Esophagus (tissue), 2 donors: ENCODE measurements at regions not wholly inside any gene's neighbourhood (a gene's known extent, or its start where the extent isn't known, plus 50 kb on each side); places are given as distances from the start of the nearest gene placed in this dataset.
"Not testable (repeated sequence)": the region's sequence is repeated elsewhere in the genome, so short reads cannot be mapped to it uniquely, and the experiment has no call there.

ENCODE experiments used
- H3K27ac ChIP-seq, 2 donors: one replicate each; pipeline ENCODE4 v1.5.1; 2013; ENCODE audit warnings: low read depth in 2 of 2, mild to moderate bottlenecking in 2 of 2, inconsistent platforms in 1 of 2, low read length in 1 of 2, moderate library complexity in 1 of 2
- H3K27me3 ChIP-seq, 2 donors: one replicate each; pipeline ENCODE4 v1.6.1; 2013; ENCODE audit warnings: low read length in 2 of 2, control low read depth in 1 of 2, mild to moderate bottlenecking in 1 of 2; ENCODE audit not compliant: insufficient read depth in 2 of 2, control insufficient read depth in 1 of 2
- H3K36me3 ChIP-seq, 2 donors: one replicate each; pipeline ENCODE4 v1.6.1; 2013; ENCODE audit warnings: low read length in 1 of 2; ENCODE audit not compliant: control insufficient read depth in 2 of 2, insufficient read depth in 2 of 2
- H3K4me1 ChIP-seq, 2 donors: one replicate each; pipeline ENCODE4 v1.6.1; 2013; ENCODE audit warnings: low read length in 1 of 2; ENCODE audit not compliant: control insufficient read depth in 2 of 2, insufficient read depth in 2 of 2
- H3K4me3 ChIP-seq, 2 donors: one replicate each; pipeline ENCODE4 v1.5.1; 2013; ENCODE audit warnings: low read length in 2 of 2, mild to moderate bottlenecking in 2 of 2, low read depth in 1 of 2, moderate library complexity in 1 of 2
- H3K9me3 ChIP-seq, 2 donors: one replicate each; pipeline ENCODE4 v1.6.1; 2013; ENCODE audit warnings: mild to moderate bottlenecking in 2 of 2, low read depth in 1 of 2, low read length in 1 of 2, moderate library complexity in 1 of 2; ENCODE audit not compliant: control insufficient read depth in 2 of 2, insufficient read depth in 1 of 2
- WGBS, 2 donors: extraction: QIAGEN DNeasy Blood & Tissue Kit; methylation state at CpG; one replicate each; pipeline ENCODE4 v1.1.7; 2013; 5-methylcytosine and 5-hydroxymethylcytosine counted together
- donor health status: healthy with polysubstance abuse.
- donor health status: Bipolar disorder and iron deficiency.

DNA sequence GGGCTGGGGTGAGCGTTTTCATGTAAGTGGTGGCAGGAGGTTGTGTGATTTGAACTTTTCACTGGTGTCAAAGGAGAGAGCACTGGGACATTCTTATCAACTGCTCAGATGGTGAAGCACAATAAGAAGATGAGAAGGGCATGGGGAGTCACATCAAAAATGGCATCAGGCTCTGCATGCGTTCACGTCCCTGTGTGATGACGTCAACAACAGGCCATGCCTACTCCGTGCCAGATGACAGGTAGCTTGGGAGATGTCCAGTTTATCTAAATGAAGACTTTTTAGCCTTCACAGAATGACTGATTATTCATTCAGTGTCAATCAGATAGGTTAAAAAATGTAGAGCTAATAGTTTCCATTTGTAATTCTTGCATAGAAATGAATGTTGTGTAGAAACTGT lies 264.3 kb upstream of the POM121L12 start:
- H3K27me3 ChIP-seq, result no peaks in the 10 kb centered on the region
- H3K36me3 ChIP-seq, result no peaks in the 10 kb centered on the region
- no peak overlapping the region for H3K27ac ChIP-seq
- H3K4me3 ChIP-seq, result no peak overlapping the region
- WGBS, 2 donors, result 82 to 86% methylated on average over 5 of the region's 5 CpGs
- H3K9me3 ChIP-seq, result no peaks in the 10 kb centered on the region
- no peaks in the 10 kb centered on the region for H3K4me1 ChIP-seq

- H3K36me3 ChIP-seq, result no peaks in the 10 kb centered on the region
- no peak overlapping the region for H3K4me3 ChIP-seq
- no peak overlapping the region for H3K27ac ChIP-seq
- H3K27me3 ChIP-seq, result no peaks in the 10 kb centered on the region
- peaks cover 0 to 4% of the 10 kb centered on the region in 2 donors for H3K9me3 ChIP-seq
- no peaks in the 10 kb centered on the region for H3K4me1 ChIP-seq
These were observed 270.8 kb upstream of the POM121L12 start for GRCh38 chr7:52764492-52765169.

DNA sequence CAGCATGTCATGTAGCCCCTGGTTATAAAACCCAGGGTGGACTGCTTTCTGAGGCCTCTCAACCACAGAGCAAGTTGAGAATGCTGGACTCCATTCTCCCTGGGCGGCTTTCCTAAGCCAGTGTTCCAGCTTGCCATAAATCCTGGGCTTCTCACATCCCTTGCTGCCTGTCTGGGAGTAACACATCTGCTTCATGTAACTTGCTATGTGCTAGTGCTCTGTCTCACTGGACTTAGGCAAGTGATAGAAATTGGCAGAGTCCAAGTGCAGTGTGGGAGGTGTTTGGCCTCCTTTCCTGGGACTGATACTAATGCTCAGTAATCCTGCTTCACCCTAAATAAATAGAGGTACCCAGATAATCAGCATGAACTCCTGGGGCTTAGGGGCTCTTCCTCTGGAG lies 277.1 kb upstream of the POM121L12 start:
- no peaks in the 10 kb centered on the region for H3K36me3 ChIP-seq
- no peaks in the 10 kb centered on the region for H3K4me1 ChIP-seq
- no peaks in the 10 kb centered on the region for H3K27me3 ChIP-seq
- WGBS, 2 donors, result 53 to 72% methylated on average over 1 of the region's 1 CpG
- H3K9me3 ChIP-seq, result peaks cover 0 to 4% of the 10 kb centered on the region in 2 donors
- no peak overlapping the region for H3K4me3 ChIP-seq
- no peak overlapping the region for H3K27ac ChIP-seq

DNA sequence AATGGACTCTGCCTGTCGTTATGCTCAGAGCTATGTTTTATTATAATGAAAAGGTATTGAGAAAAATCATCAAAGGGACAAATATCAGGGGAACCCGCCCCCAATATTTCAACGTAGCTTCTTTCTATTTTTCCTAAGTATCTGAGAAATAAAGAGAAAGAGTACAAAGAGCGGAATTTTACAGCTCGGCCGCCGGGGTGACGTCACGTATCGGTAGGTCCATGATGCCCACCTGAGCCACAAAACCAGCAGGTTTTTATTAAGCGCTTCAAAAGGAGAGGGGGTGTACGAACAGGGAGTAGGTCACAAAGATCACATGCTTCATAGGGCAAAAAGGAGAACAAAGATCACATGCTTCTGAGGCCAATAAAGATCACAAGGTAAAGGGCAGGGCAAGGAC lies 281.6 kb upstream of the POM121L12 start:
- Histone ChIP-seq H3K36me3 (no peaks in the 10 kb centered on the region), H3K4me3 (no peak overlapping the region), H3K27me3 (no peaks in the 10 kb centered on the region), H3K9me3 (no peaks in the 10 kb centered on the region), H3K4me1 (no peaks in the 10 kb centered on the region), H3K27ac (no peak overlapping the region)
- 86 to 92% methylated on average over 12 of the region's 12 CpGs for WGBS, 2 donors

DNA sequence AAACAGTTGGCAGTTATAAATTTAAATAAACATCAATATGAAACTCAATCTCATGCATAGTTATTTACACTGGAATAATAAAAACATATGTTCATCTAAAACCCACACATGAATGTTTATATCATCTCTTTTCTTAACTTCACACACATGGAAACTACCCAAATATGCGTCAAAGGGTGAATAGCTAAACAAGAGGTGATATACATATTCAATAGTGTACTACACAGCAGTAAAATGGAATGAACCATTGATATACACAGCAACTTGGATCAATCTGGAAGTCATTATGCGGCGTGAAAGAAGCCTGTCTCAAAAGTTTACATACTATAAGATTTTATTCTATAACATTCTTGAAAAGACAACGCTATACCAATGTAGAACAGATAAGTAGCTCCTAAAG lies 282.5 kb upstream of the POM121L12 start:
- no peaks in the 10 kb centered on the region for H3K36me3 ChIP-seq
- no peak overlapping the region for H3K4me3 ChIP-seq
- H3K27me3 ChIP-seq, result no peaks in the 10 kb centered on the region
- 85 to 88% methylated on average over 4 of the region's 4 CpGs for WGBS, 2 donors
- no peak overlapping the region for H3K27ac ChIP-seq
- no peaks in the 10 kb centered on the region for H3K9me3 ChIP-seq
- no peaks in the 10 kb centered on the region for H3K4me1 ChIP-seq

- no peak overlapping the region for H3K27ac ChIP-seq
- no peaks in the 10 kb centered on the region for H3K27me3 ChIP-seq
- H3K4me1 ChIP-seq, result no peaks in the 10 kb centered on the region
- H3K4me3 ChIP-seq, result no peak overlapping the region
- WGBS, 2 donors, result 46 to 48% methylated on average over 4 of the region's 4 CpGs
- H3K36me3 ChIP-seq, result no peaks in the 10 kb centered on the region
- H3K9me3 ChIP-seq, result no peaks in the 10 kb centered on the region
These were observed 285.6 kb upstream of the POM121L12 start for GRCh38 chr7:52749880-52750279.

GRCh38 chr7:52747817-52748216 lies 287.6 kb upstream of the POM121L12 start:
- Histone ChIP-seq H3K4me1 (no peaks in the 10 kb centered on the region), H3K27ac (no peak overlapping the region), H3K9me3 (peaks cover 0 to 2% of the 10 kb centered on the region in 2 donors), H3K4me3 (no peak overlapping the region), H3K36me3 (no peaks in the 10 kb centered on the region), H3K27me3 (no peaks in the 10 kb centered on the region)
- 60 to 62% methylated on average over 3 of the region's 3 CpGs for WGBS, 2 donors

DNA sequence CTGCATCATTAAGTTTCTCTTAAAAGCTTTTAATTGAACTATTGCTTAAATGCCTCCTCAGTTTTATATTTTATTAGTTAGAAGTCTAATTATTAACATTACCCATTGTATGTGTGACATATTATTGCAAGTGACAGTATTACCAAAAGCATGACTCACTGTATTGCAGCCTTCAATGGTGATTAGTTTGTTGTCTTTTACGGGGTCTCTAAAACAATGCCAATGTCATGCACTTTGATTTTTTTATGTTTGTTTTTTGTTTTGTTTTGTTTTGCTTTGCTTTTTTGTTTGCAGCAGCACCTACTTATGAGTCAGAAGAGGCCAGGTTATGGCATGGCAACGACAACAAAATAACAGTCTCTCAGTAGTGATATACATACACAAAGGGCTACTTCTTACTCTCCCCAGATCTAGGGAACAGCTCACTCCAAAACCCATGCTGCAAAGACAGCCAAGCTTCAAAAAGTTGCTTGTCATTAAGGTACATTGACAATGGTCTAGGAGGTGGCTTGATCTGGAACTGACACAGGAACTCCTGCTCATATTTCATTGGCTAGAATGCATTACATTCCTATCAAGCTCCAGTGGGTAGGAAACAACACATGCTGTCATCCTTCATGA lies 293.7 kb upstream of the POM121L12 start:
- Histone ChIP-seq H3K9me3 (peaks cover 0 to 2% of the 10 kb centered on the region in 2 donors), H3K27ac (no peak overlapping the region), H3K4me3 (no peak overlapping the region), H3K27me3 (no peaks in the 10 kb centered on the region), H3K36me3 (no peaks in the 10 kb centered on the region), H3K4me1 (no peaks in the 10 kb centered on the region)
- WGBS, 2 donors, result 65 to 77% methylated on average over 2 of the region's 2 CpGs

- H3K4me3 ChIP-seq, result no peak overlapping the region
- H3K27me3 ChIP-seq, result no peaks in the 10 kb centered on the region
- H3K9me3 ChIP-seq, result peaks cover 0 to 2% of the 10 kb centered on the region in 2 donors
- H3K36me3 ChIP-seq, result no peaks in the 10 kb centered on the region
- 73 to 77% methylated on average over 4 of the region's 4 CpGs for WGBS, 2 donors
- no peaks in the 10 kb centered on the region for H3K4me1 ChIP-seq
- no peak overlapping the region for H3K27ac ChIP-seq
These were observed 299.8 kb upstream of the POM121L12 start for GRCh38 chr7:52735656-52736055.

- WGBS, 2 donors, result 56 to 63% methylated on average over 4 to 5 of the region's 5 CpGs
- H3K27me3 ChIP-seq, H3K9me3 ChIP-seq, H3K4me1 ChIP-seq, H3K36me3 ChIP-seq, H3K27ac ChIP-seq, H3K4me3 ChIP-seq: not testable (repeated sequence)
These were observed 306.8 kb upstream of the POM121L12 start for GRCh38 chr7:52728683-52729082.
